GM12878 (cell line): ENCODE measurements at regions not wholly inside any gene's neighbourhood (a gene's known extent, or its start where the extent isn't known, plus 50 kb on each side); places are given as distances from the start of the nearest gene placed in this dataset.

Experiments
- ATAC-seq: fragments of 200-7000 bp; cut with Tn5 transposase; 3 replicates; pipeline ENCODE4 v1.9.1; 2020; ENCODE audit warnings: mild to moderate bottlenecking, moderate library complexity
- BruUV-seq: library from RNA; stranded (reverse); fragments of 400-500 nt; replicated peaks from 2 replicates; lab custom pipeline; 2021; lab: Mats Ljungman, UMichigan
- CTCF ChIA-PET: fragments of 300-600 bp; sonication (Branson Sonifier 250); formaldehyde crosslinking; extraction: SDS; loops from one replicate; lab custom pipeline; 2021; ENCODE audit warnings: inconsistent platforms; lab: Yijun Ruan, JAX
- POLR2A ChIA-PET: fragments of 350-600 bp; formaldehyde crosslinking; extraction: SDS; loops from one replicate; lab custom pipeline; 2021; ENCODE audit warnings: inconsistent platforms; lab: Charles Lee
- RAD21 ChIA-PET: fragments of 300-600 bp; sonication (Branson Sonifier 250); formaldehyde crosslinking; loops from one replicate; lab custom pipeline; 2023; ENCODE audit warnings: antibody characterized with exemption; ENCODE audit not compliant: unreplicated experiment; lab: Charles Lee
- SMC1A ChIA-PET: fragments of 300-600 bp; sonication (Branson Sonifier 250); formaldehyde crosslinking; loops from one replicate; lab custom pipeline; 2023; ENCODE audit not compliant: unreplicated experiment, uncharacterized antibody; lab: Charles Lee
- DNase-seq: peaks from one replicate; pipeline ENCODE4 v3.0.0-alpha.2; 2011; ENCODE audit warnings: low read depth, low spot score
- FAIRE-seq: peaks from 3 replicates; lab custom pipeline; 2011; peaks lifted over from hg19 to GRCh38; lab: Jason Lieb, UNC
- H2AFZ ChIP-seq: 2 replicates; pipeline ENCODE4 v1.6.0; 2011; ENCODE audit warnings: low read depth, low read length, control low read depth; ENCODE audit not compliant: control insufficient read depth
- H3K27ac ChIP-seq: 2 replicates; pipeline ENCODE4 v1.5.1; 2011; ENCODE audit warnings: control low read depth; ENCODE audit not compliant: control insufficient read depth, insufficient read depth
- H3K27me3 ChIP-seq, 2 experiments: replicated peaks in 1 of 2; 2 replicates each; pipeline versions ENCODE4 v1.6.0 to v1.6.1; 2011; ENCODE audit warnings: low read length in 1 of 2; ENCODE audit not compliant: control insufficient read depth in 2 of 2, insufficient read depth in 2 of 2
- H3K36me3 ChIP-seq, 2 experiments: 2 replicates each; pipeline ENCODE4 v1.5.1; 2011; ENCODE audit warnings: low read length in 1 of 2; ENCODE audit not compliant: control insufficient read depth in 2 of 2, insufficient read depth in 2 of 2
- H3K4me1 ChIP-seq: 2 replicates; pipeline ENCODE4 v1.6.1; 2011; ENCODE audit warnings: mild to moderate bottlenecking, low read length, moderate library complexity, mixed read lengths; ENCODE audit not compliant: control insufficient read depth, insufficient read depth
- H3K4me2 ChIP-seq: 2 replicates; pipeline ENCODE4 v1.6.0; 2011; ENCODE audit warnings: control low read depth; ENCODE audit not compliant: control insufficient read depth, insufficient read depth
- H3K4me3 ChIP-seq: fragments of 200-600 bp; sonication (generic); 2 replicates; pipeline ENCODE4 v1.5.1; 2016
- H3K79me2 ChIP-seq: 2 replicates; pipeline ENCODE4 v1.6.0; 2011; ENCODE audit warnings: low read length; ENCODE audit not compliant: control insufficient read depth, insufficient read depth
- H3K9ac ChIP-seq: 2 replicates; pipeline ENCODE4 v1.8.0; 2011; ENCODE audit warnings: low read length, control low read depth, mixed read lengths; ENCODE audit not compliant: control insufficient read depth, insufficient read depth
- H3K9me3 ChIP-seq: replicated peaks from 3 replicates; pipeline ENCODE4 v1.5.1; 2011; ENCODE audit warnings: mild to moderate bottlenecking, low read length; ENCODE audit not compliant: control insufficient read depth, insufficient read depth
- H4K20me1 ChIP-seq: 2 replicates; pipeline ENCODE4 v1.6.0; 2011; ENCODE audit not compliant: control insufficient read depth, insufficient read depth
- HCFC1 ChIP-seq: fragments of 150-350 bp; IDR thresholded peaks from 2 replicates; pipeline ENCODE4 v1.6.1; 2014; ENCODE audit warnings: low read length
- WGBS: methylation state at CpG from one replicate; pipeline ENCODE4 v1.1.6; 2016; ENCODE audit warnings: low lambda C conversion rate; ENCODE audit not compliant: insufficient replicate concordance, insufficient coverage; ENCODE audit errors: missing lambda C conversion rate; 5-methylcytosine and 5-hydroxymethylcytosine counted together
- in situ Hi-C: fragments of 300-500 bp; cut with MboI; formaldehyde crosslinking; loops from 9 replicates; pipeline ENCODE4 v1.14.3; 2018; ENCODE audit warnings: mixed read lengths
- intact Hi-C: fragments of 100-400 bp; cut with micrococcal nuclease; formaldehyde crosslinking; loops from one replicate; pipeline ENCODE4 v1.14.2; 2022; ENCODE audit not compliant: unreplicated experiment
- TF ChIP-seq, protein P1 (sequence below): fragments of 450-650 bp; IDR thresholded peaks from 2 replicates; pipeline ENCODE4 v1.6.1; 2017; ENCODE audit warnings: mild to moderate bottlenecking, low read depth, inconsistent platforms; ENCODE audit not compliant: poor library complexity, severe bottlenecking
- TF ChIP-seq, protein P2 (sequence below): fragments of 450-650 bp; IDR thresholded peaks from 2 replicates; pipeline ENCODE4 v1.6.1; 2014; ENCODE audit warnings: mild to moderate bottlenecking

DNA sequence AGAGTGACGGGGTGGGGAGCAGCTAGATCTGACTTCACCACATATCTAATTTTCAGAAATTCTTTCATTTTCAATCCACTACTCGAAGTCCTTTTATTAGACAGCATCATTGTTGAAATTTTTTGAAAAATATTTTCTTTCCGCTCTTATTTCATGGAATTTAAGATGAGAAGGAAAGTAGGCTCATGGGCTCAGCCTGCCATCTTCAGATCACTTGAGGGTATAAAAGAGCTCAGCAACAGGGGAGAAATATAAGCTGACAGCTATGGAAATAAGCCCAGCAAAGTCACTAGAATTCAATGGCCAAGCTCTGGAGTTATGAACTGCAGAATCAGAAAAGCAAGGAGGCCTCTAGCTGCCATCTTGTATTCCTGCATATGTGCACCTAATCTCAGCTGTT lies 389.1 kb downstream of the XPNPEP1 start:
- Histone ChIP-seq H2AFZ (no peak overlapping the region), H3K27me3 (no peaks in the 10 kb centered on the region), H3K79me2 (no peaks in the 10 kb centered on the region), H3K9ac (no peak overlapping the region), H3K4me2 (no peak overlapping the region), H3K4me1 (no peaks in the 10 kb centered on the region), H3K27ac (no peak overlapping the region), H3K9me3 (no peaks in the 10 kb centered on the region; the same call in 2 of the 3 replicates), H4K20me1 (no peaks in the 10 kb centered on the region), H3K36me3 (no peaks in the 10 kb centered on the region), H3K4me3 (no peak overlapping the region)
- no peak for TF ChIP-seq HCFC1
- TF ChIP-seq, protein P1, sequence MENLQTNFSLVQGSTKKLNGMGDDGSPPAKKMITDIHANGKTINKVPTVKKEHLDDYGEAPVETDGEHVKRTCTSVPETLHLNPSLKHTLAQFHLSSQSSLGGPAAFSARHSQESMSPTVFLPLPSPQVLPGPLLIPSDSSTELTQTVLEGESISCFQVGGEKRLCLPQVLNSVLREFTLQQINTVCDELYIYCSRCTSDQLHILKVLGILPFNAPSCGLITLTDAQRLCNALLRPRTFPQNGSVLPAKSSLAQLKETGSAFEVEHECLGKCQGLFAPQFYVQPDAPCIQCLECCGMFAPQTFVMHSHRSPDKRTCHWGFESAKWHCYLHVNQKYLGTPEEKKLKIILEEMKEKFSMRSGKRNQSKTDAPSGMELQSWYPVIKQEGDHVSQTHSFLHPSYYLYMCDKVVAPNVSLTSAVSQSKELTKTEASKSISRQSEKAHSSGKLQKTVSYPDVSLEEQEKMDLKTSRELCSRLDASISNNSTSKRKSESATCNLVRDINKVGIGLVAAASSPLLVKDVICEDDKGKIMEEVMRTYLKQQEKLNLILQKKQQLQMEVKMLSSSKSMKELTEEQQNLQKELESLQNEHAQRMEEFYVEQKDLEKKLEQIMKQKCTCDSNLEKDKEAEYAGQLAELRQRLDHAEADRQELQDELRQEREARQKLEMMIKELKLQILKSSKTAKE: no peak
- ChIA-PET SMC1A (interaction anchor here (0.6 kb wide), 1 partner anchor 9 kb away, joined by 3 read pairs; no protein-coding TSS in a partner anchor), RAD21 (no interaction called here), POLR2A (no interaction called here), CTCF (no interaction called here)
- ATAC-seq (no peak), DNase-seq (no peak), FAIRE-seq (no peak)
- intact Hi-C loops (no loop called here), in situ Hi-C loops (no loop called here)
- BruUV-seq: no TSS peak
- WGBS: 0% methylated on average over 3 of the region's 3 CpGs

GRCh38 chr10:109529258-109529657 lies 394.1 kb downstream of the XPNPEP1 start:
- ChIA-PET CTCF (no interaction called here), POLR2A (no interaction called here), RAD21 (no interaction called here), SMC1A (interaction anchor here (0.6 kb wide), 1 partner anchor 26 kb away, joined by 4 read pairs; no protein-coding TSS in a partner anchor)
- Histone ChIP-seq H3K79me2 (no peaks in the 10 kb centered on the region), H3K9me3 (no peaks in the 10 kb centered on the region; the same call in 2 of the 3 replicates), H3K4me3 (no peak overlapping the region), H3K9ac (no peak overlapping the region), H3K4me2 (no peak overlapping the region), H3K36me3 (no peaks in the 10 kb centered on the region), H3K27ac (no peak overlapping the region), H3K27me3 (no peaks in the 10 kb centered on the region), H4K20me1 (no peaks in the 10 kb centered on the region), H3K4me1 (no peaks in the 10 kb centered on the region), H2AFZ (no peak overlapping the region)
- FAIRE-seq (no peak), ATAC-seq (no peak), DNase-seq (no peak)
- no TSS peak for BruUV-seq
- in situ Hi-C loops (no loop called here), intact Hi-C loops (no loop called here)
- TF ChIP-seq, protein P2, sequence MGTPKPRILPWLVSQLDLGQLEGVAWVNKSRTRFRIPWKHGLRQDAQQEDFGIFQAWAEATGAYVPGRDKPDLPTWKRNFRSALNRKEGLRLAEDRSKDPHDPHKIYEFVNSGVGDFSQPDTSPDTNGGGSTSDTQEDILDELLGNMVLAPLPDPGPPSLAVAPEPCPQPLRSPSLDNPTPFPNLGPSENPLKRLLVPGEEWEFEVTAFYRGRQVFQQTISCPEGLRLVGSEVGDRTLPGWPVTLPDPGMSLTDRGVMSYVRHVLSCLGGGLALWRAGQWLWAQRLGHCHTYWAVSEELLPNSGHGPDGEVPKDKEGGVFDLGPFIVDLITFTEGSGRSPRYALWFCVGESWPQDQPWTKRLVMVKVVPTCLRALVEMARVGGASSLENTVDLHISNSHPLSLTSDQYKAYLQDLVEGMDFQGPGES: no peak
